Islet of Langerhans (tissue), 1 donor: ENCODE measurements at regions not wholly inside any gene's neighbourhood (a gene's known extent, or its start where the extent isn't known, plus 50 kb on each side); places are given as distances from the start of the nearest gene placed in this dataset.
"Not testable (repeated sequence)": the region's sequence is repeated elsewhere in the genome, so short reads cannot be mapped to it uniquely, and the experiment has no call there.

Source experiments
- FAIRE-seq: peaks from one replicate; lab custom pipeline; 2011; peaks lifted over from hg19 to GRCh38; lab: Jason Lieb, UNC

DNA sequence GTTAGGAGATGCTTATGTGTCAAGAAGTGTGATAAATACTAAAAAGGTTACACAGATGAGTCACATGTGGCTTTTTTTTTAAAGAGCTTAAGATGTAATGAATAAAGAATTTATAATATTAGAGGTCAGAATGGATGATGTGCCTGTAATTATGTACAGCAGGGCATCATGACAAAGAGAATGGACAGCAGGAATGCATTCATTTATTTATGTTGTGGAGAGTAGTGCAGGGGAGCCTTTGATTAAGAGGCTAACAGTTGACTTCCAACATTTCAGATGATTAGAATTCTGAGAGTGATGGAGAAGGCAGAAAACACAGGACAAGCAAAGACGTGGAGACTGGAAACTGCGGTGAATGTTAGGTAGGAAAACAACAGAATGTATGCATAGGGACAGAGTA, 691.4 kb upstream of the POM121L12 start:
- no peak for FAIRE-seq

DNA sequence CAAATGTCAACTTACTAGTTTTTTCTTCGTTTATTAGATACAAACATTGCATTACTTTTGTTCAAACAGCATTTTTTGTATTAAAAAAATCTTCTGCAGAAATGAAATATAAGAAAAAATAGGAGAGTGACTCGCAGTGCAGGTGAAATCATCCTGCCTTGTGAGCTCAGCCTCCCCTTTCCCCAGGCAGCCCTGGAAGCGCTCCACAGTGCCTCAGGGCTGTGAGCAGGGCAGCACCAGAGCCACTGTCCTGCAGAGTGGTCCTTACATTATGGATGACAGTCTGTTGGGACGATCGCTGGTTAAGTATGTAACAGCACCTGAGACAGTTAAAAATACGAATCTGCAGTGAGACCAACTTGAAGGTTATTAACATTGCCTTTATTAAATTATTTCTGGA, 695.4 kb upstream of the POM121L12 start:
- FAIRE-seq, result no peak

DNA sequence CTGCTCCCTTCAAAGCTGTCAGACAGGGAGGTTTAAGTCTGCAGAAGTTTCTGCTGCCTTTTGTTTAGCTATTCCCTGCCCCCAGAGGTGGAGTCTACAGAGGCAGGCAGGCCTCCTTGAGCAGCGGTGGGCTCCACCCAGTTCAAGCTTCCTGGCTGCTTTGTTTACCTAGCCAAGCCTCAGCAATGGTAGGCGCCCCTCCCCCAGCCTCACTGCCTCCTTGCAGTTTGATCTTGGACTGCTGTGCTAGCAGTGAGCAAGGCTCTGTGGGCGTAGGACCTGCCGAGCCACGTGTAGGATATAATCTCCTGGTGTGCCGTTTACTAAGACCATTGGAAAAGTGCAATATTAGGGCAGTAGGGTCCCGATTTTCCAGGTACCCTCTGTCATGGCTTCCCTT, 707.1 kb upstream of the POM121L12 start:
- not testable (repeated sequence) for FAIRE-seq

DNA sequence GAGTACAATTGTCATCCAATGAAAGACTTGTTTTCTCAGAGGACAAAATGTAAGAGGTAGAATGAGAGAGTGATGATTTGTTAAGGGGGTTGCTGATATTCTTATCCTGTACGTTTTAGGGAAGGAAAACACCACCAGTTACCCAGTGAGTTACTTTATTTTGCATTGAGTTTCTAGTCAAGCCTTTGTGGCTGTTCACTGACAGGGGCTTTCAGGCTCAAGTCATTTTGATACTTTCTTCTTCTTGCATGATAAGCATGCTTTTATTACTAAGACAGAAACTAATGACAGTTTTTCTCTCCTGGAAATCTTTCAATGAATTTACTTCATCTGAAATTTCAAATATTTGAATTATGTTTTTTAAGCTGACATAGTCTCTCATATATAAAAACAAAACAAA, 710.2 kb upstream of the POM121L12 start:
- no peak for FAIRE-seq

DNA sequence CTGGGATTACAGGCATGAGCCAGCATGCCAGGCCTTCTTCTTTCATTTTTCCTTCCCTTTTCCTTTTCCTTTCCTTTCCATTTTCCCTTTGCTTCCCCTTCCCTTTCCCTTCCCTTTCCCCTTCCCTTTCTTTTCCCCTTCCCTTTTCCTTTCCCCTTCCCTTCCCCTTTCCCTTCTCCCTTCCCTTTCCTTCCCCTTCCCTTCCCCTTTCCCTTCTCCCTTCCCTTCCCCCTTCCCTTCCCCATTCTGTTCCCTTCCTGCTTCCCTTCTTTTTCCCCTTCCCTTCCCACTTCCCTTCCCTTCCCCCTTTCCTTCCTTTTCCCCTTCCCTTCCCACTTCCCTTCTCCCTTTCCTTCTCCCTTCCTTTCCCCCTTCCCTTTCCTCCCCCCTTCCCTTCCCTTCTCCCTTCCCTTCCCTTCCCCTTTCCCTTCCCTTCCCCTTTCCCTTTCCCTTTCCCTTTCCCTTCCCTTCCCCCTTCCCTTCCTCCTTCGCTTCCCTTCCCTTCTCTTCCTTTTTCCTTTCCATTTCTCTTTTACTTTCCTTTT, 712.2 kb upstream of the POM121L12 start:
- no peak for FAIRE-seq

DNA sequence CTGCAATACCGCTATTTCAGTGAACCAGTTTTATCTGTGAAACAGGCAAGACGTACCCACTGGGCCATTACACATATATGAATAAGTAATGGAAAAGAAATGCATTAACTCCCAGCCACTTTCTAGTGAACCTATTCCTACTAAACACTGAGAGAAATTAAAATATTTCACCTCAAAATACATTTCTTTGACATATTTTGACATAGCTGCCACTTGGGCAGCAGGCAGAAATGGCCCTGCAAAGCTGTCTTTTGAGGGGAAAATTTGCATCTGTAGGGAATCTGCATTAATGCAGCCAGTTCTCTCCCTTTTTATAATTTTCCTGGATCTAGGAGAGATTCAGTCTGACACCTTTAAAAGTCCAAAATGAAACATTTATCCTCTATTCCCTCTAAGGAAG, 714.8 kb upstream of the POM121L12 start:
- no peak for FAIRE-seq

DNA sequence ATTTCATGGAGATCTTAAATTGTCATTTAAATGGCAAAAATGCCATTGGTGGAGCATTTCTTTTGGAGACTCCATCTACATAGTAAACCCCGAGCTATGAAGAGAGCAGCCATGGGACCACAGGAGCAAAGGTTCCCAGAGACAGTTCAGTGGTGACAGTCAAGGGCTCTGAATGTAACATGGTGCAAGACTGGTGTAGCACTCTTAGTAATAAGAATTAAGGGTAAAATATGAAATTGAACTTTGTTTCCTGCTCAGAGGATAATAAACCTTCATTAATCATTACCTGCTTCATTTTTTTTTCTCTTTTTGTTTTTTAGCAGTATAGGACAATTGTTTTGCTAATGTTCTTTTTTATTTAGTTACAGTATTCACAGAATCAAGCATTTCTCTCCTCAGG, 717.5 kb upstream of the POM121L12 start:
- no peak for FAIRE-seq

DNA sequence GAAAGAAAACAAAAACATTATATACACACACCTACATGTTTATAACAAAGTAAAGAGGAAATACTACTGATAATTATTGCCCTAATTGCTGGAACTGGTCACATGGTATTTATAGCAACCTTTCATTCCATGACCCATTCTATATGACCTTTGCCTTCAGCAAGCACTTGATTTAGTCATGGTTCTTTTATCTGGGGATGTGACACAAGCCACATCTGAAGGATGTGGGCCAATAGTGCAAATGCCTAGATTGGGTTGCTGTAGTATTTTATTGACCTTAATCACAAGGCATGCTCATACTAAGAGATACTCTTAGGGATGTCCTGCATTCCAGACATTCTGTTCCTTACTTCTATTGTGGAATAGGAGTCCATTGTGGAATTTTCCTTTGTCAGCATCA, 723.5 kb upstream of the POM121L12 start:
- no peak for FAIRE-seq

DNA sequence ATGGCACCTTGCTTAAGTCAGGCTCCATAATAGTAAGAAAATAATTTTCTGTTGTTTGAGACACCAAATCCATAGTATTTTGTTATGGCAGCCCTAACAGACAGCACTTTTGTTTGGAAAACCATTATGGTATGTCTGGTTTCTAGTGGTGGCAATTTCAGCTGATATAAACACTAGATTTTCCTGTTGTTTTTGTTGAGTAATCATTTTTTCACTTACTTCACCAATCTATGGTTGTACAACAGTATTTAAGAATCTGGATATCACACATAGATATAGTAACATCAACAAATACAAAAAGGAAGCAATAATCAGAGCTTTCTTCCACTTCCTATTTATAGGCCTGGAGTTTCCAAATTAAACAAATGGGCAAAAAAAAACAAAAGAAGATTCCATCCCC, 725.8 kb upstream of the POM121L12 start:
- FAIRE-seq, result no peak

DNA sequence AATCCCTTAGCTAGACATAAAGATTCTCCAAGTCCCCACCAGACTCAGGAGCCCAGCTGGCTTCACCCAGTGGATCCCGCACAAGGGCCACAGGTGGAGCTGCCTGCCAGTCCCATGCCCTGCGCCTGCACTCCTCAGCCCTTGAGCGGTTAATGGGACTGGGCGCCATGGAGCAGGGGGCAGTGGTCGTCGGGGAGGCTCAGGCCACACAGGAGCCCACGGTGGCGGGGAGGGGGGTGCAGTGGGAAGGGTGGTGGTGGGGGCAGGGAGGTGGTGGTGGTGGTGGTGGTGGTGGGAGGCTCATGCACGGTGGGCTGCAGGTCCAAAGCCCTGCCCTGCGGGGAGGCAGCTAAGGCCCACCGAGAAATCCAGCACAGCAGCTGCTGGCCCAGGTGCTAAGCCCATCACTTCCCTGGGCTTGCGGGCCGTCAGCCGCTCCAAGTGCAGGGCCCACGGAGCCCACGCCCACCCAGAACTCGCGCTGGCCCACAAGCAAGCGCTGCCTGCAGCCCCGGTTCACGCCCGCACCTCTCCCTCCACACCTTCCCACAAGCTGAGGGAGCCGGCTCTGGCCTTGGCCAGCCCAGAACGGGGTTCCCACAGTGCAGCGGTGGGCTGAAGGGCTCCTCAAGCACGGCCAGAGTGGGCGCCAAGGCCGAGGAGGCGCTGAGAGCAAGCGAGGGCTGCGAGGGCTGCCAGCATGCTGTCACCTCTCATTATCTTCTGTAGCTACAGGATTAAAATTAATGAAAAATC, 732.5 kb upstream of the POM121L12 start:
- no peak for FAIRE-seq

DNA sequence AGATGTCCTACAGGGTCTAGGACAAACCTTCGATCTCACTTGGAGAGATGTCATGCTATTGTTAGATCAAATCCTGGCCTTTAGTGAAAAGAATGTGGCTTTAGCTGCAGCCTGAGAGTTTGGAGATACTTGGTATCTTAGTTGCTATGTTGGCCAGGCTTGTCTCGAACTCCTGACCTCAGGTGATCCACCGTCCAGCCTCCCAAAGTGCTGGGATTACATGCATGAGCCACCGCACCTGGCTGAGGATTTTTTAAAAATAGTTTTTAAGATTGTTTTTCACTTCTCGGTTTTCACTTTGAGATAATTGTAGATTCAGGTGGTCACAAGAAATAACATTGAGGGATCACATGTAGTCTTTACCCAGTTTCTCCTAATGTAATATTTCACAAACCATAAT, 738.3 kb upstream of the POM121L12 start:
- no peak for FAIRE-seq

DNA sequence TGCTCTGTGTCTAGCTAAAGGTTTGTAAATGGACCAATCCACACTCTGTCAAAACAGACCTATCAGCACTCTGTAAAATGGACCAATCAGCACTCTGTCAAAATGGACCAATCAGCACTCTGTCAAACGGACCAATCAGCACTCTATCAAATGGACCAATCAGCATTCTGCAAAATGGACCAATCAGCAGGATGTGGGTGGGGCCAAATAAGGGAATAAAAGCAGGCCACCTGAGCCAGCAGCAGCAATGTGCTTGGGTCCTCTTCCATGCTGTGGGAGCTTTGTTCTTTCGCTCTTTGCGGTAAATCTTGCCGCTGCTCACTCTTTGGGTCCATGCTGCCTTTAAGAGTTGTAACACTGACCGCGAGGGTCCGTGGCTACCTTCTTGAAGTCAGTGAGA, 740.5 kb upstream of the POM121L12 start:
- no peak for FAIRE-seq

DNA sequence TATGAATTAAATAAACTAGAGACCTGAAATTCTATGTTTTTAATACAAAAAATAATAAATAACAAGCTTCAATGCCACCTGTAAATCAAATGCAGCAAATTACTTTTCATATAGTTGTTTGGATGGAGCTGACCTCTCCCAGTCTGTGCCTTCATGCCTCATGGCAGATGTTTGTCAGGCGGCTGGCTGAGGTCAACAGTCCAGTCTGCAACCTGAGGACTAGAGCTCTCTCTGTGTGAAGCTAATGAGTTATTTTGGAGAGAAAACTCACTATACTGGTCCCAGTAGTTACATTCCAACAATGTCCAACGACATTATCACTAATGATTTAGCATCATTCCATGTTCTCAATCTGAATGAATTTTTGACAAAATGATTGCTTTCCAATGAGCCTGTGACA, 746.2 kb upstream of the POM121L12 start:
- no peak for FAIRE-seq

DNA sequence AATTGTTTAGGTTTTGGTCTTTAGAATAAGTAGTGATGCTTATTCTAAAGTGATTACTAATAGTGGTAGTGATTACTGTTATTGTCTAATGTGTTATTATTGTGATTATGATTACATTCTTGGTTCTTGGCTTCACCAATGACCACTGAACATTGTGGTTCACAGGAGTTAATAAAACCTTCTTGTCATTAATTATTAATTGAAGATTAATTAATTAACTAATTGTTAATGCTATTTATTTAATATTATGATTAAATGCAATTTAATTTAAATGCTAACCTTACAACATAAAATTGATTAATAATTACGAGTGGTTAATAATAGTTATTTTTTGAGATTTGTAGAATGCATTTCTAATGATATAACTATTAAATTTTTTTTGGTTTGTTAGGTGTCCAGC, 747.7 kb upstream of the POM121L12 start:
- FAIRE-seq, result no peak

DNA sequence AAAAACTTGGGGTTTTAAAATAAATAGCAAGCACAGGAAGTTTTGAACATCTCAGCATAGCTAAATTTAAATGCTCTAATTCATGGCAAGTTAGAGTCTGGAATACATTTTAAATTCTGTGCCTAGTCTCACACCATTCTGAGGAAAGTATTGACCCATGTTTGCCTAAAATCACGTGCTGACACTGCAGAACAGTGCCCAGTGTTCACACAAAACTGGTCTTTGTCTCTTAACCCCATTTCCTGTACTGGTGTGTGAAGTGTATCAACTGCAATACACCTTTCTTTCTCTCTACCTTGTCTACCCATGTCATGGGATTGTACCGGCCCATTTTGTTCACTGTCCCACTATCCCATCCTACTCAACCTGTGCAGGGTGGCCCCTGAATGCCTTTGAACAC, 749.7 kb upstream of the POM121L12 start:
- FAIRE-seq, result no peak

DNA sequence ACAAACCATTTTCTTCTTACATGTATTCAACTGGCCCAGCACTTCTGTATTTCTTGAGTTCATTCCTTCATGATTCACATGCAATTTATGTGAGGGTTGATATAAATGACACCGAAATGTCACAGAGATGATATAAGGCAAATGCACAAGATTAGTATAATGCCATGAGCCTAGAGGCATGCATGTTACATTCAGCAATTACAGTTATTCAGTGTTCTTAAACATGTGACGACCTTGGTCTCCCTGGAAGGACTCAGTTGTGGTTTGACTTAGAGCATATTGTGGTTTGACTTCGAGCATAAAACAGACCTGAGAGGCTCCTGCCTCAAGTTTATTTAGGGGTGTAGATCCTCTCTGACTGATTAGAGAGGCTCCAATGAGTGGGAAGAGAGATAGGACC, 752.1 kb upstream of the POM121L12 start:
- FAIRE-seq, result no peak

DNA sequence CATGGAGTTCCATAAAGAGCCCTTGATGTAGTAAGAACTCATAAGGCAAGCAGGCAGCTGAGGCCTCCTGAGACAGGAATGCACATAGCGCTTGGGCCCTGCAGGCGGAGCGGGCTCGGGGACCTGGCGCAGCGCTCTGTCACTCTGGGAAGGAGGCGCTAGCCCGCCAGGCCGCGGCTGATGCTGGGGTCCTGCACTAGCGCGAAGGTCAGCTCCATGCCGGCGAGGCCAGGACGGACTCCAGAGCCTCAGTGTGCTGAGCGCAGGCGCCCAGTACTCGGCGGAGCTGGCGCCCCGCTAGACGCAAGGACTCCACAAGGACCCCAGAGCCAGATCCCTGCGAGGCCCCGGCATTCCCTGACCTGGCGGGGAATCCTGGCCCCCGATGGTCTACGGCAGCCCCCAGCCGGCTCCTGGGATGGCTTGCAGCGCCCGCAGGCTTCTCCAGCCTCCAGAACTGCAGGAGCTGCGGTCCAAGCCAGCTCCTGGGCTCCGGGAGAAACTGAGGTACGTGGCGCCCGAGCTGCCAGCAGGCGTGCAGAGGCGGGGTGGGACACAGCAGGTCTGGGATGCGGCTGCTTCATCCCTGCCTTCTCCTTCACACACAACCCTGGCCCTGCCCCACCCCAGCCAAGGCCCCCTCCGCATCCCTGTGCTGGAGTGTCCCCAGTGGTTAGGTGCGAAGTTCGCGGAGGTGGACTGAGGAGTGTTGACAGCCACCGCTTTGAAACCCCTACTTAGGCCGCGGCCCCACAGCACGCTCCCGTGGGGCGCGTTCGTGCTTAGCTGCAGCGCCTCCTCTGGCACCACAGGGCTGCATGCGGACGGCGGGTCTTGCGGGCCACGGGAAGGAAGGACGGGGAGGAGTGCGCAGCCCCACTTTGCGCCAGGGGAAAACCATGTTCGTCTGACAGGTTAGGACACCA, 761.5 kb upstream of the POM121L12 start:
- FAIRE-seq, result no peak

DNA sequence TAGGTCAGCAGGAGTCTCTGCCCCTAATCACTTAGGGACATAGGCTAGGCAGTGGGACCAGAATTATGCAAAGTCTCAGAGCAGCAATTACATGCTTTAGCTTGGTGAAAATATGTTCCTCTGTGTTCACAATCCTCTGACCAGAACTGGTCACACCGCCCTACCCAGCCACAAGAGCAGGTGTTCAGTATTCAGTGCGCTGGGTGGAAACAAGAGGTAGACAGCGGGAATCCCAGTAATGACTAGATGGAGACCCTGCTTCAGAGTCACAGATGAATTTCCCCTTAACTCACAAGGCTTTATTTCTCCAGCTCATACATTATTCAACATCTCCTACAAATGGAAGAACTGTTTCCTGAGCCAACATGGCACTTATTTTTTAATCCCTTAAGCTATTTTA, 763.7 kb upstream of the POM121L12 start:
- no peak for FAIRE-seq

DNA sequence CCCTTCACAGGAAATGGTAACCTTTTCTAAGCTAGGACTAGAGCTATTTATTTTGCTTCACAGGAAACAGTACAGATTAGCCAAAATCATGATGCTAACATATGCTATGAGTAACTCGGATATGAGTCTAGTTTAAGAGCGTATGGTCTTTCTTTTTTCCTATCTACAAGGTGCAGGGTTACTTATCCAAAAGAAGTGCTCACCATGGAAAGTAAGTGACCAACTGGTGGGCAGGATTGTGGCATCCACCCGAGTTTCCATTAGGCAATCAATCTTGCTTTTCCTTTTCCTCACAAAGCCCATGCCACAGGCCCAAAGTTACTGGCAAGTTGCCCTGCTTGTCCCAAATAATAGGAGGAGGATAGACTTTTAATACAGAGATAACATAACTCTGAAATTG, 765.1 kb upstream of the POM121L12 start:
- FAIRE-seq, result no peak

DNA sequence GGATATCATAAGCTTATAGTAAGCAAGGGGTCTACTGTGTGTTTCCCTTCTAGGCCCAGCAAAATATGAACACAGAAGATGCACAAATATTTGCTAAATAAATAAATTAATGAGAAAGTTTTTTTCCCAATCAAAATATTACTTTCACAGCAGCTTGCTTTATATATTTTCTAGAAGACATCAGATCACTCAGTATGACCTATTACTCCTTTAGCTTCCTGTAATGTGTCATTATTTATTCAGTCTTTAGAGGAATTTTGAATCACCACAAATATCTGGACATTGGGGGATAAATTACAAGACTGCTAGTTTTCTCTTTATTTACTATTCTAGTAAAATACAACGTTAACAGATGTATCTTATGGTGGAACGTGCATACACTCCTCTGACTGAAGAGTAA, 765.8 kb upstream of the POM121L12 start:
- no peak for FAIRE-seq

DNA sequence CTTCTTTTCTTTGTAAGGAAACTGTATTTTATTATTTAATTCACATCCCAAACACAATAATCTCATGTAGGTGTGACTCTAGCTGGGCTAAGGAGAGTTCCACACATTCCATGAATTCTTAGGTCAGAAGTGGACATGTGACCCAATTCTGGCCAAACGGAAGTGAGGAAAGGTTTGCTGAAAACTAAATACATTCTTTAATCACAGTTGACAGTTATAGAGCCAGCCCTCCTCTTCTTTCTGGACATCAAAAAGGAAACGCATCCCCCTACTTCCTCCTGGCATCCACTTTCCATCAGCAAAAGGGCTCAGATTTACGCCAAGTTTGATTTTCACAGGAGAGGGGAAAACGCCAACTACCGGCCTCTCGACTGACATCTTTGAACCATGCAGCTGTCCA, 774.4 kb upstream of the POM121L12 start:
- no peak for FAIRE-seq

DNA sequence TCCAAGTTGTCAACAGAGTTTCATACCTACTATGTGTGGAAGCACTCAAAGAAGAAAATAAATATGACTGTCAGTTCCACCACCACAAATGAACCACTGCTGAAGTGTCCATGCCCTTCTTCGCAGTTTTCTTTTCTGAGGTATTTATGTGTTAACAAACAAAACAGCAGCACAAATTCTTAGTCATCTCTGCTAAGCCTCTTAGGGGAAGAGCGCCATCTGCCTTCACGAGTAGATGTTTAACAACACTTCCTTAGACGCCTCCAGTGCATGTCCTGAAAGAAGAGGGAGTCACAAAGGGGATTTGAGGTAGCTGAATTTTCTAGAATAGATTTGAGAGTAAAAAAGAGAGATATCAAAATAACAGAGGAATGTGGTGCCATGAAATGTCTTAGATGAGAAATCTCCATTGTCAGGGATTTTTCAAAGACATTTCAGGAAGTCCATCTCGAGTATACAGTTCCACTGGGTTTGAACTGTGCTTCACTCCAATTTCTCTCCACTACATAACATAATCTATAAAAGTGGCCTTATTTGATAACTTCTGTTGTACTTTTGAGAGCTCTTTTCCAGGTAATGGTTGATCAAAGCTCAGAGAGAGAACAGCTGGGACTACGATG, 775.3 kb upstream of the POM121L12 start:
- no peak for FAIRE-seq

DNA sequence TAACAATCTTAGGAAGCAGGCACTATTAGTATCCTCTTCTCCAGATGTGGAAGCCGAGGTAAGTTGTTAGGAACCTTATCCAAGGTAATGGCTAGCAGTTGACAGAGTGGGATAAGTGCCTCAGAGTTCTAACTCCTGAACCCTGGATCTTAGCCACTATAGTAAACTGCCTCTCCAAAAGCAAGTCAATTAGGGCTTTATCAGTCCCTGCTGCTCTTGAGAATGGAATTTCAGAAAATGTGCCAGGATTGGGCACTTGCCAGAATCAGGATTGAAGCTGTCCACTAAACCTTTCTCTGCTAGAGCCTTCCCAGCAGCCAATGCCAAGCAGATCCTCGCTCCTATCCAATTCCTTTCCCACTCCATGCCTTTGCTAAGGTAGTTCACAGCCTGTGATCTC, 777.5 kb upstream of the POM121L12 start:
- FAIRE-seq, result no peak
